GM19452 (cell line): ENCODE measurements at regions not wholly inside any gene's neighbourhood (a gene's known extent, or its start where the extent isn't known, plus 50 kb on each side); places are given as distances from the start of the nearest gene placed in this dataset.
"Not testable (repeated sequence)": the region's sequence is repeated elsewhere in the genome, so short reads cannot be mapped to it uniquely, and the experiment has no call there.

Experiments used
- ATAC-seq: cut with Tn5 transposase; IDR thresholded peaks from one replicate; pipeline ENCODE4 v1.9.1; 2021; ENCODE audit not compliant: unreplicated experiment

GRCh38 chr10:91080776-91081175 is 139.7 kb upstream of the PCGF5 start:
- no peak for ATAC-seq

GRCh38 chr10:91082447-91082846 is 138.0 kb upstream of the PCGF5 start:
- ATAC-seq = no peak

DNA sequence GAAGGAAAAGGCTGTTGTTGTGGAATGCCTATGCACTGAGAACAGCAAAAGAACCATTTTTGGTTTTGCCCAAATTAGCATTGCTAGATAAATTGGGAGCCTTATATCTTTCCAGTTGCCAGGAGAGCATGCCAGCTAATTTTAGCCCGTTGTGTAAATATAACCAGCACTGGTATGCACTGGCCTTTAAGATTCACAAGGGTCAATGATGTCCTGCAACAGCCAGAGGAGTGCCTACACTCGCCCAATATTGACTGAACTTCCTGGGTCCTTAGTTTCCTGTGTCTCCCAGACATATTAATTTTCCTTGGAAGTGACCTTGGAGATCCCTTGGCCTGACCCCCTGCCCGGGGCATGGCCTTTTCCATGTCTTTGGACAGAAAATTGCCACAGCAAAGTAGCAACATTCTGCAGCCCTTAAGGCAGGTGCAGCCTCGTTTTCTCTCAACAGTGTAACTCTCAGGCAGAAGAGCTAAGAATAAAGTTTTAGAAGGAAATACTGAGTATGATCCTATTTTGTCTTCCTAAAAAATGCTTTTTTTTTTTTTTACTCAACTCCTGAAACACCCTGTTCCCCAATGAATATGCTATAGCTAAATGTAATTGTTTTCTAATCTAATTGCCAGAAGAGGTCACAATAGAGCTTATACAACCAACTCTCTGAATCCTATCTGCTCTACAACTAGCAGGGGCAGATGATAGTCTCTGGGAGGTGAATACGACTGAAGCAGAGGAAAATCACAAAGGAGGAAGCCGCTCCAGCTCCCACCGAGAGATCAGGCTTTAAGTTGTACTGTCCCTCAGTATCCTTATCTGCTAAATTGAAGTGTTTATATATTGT is 131.9 kb upstream of the PCGF5 start:
- ATAC-seq = no peak

DNA sequence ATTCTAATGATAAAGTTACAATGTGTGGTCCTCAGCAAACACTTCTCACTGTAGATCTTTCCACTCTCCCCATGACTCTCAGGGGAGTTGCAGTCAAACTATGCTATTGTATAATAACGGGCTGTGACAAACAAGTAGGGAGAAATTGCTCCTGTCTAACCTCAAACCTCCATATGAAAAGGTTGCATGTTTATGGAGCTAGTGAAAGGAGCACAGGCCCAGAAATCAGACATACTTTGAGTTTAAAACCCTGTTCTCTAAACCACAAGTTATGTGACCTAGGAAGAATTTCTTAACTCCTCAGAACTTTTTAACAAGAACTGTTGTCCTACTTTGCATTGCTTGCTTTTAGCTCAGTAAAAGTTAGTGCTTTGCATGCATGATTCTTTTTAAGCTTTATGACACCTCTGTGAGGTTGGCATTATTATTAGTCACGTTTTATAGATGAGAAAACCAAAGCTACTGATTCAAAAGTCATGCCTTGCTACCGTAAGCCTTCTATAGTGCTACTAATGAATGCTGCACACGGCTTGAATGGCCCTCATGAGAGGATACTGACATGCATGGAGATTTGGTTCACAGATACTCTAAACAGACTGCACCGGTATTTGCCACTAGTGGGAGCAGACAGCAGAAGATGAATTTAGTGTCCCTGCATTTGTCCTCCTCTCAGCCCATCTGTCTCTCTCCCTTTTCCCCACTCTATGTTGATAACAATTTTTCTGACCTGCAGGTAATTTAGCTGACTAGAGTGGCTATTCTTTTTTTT is 129.5 kb upstream of the PCGF5 start:
- no peak for ATAC-seq

DNA sequence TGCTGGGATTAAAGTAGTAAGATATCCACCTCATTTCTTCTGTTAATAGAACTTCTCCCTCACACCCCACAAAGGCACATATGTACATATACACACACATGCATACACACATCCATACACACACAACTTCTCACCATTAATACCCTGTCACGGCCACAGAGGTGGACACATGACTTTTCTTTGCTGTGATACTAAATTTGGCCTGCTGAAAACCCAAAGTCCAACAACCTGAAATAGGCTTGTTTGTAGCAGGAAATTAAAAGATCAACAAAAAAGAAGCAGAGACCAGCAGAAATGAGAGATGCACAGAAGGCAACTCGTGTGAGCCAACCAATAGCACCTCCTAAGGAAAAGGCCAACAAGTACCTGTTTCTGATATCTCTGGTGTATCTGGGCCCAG is 128.7 kb upstream of the PCGF5 start:
- no peak for ATAC-seq

- ATAC-seq = no peak
Measured at GRCh38 chr10:91096274-91096673, 124.2 kb upstream of the PCGF5 start.

GRCh38 chr10:91097313-91097712 is 123.2 kb upstream of the PCGF5 start:
- no peak for ATAC-seq

DNA sequence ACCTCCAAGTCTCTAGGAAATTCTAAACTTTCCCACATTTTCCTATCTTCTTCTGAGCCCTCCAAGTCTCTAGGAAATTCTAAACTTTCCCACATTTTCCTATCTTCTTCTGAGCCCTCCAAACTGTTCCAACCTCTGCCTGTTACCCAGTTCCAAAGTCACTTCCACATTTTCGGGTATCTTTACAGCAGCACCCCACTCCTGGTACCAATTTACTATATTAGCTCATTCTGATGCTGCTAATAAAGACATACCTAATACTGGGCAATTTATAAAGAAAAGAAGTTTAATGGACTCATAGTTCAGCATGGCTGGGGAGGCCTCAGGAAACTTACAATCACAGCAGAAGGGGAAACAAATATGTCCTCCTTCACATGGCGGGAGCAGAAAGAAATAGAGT is 122.4 kb upstream of the PCGF5 start:
- ATAC-seq = not testable (repeated sequence)

GRCh38 chr10:91103384-91104192 is 116.9 kb upstream of the PCGF5 start:
- peak; percentile 58 for ATAC-seq

GRCh38 chr10:91104193-91105041 is 116.0 kb upstream of the PCGF5 start:
- peak; percentile 30 for ATAC-seq

DNA sequence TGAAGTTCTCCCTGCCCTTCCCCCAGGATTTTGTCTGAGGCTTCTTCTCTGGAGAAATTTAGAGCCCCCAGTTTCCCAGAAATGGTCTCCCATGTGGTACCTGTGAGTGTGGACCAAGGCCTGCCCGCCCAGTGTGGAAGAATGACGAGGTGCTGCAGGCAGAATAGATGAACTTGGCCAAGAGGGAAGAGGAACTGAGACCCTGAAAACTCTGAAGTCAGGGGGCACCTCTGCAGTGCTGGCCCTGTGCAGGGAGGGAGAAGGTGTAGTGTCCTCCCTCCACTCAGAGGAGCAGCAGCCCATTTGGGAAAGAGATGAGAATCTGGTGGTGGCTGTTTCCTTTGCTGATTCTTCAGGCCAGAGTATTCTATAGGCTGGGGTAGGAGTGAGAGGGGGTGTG is 115.2 kb upstream of the PCGF5 start:
- ATAC-seq = no peak

DNA sequence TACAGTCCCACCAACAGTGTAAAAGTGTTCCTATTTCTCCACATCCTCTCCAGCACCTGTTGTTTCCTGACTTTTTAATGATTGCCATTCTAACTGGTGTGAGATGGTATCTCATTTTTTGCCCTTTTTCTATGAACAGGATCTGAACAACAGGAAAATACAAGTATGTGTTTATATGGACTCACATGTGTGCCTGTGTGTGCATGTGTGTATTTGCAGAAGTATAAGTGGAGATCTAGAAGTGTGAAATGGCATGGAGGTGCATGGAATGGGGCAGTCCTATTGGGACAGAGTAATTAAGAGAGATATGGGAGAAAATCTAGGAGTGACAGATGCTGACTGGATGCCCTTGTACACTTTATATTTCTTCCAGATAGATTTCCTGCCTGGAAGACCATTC is 111.6 kb upstream of the PCGF5 start:
- no peak for ATAC-seq

GRCh38 chr10:91111060-91111459 is 109.4 kb upstream of the PCGF5 start:
- no peak for ATAC-seq

GRCh38 chr10:91115618-91116390 is 104.7 kb upstream of the PCGF5 start:
- no peak for ATAC-seq

DNA sequence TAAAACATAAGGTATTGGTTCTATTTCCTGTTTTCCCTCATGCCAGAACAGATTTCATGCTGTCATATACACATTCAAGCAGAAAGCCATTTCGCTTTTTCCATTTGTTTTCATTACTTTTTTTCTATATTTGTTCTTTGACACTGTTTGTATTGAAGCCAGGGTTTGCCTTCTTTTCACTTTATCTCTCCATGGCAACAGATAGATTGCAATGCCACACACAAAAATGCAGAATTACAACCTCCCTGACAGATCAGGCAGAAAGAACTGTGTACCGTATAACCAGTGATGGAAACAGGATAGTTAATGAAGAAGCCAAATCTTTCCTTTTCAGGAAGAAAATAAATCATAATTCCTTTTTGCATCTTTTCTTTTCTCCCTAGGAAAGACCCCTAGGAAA is 103.0 kb upstream of the PCGF5 start:
- no peak for ATAC-seq

DNA sequence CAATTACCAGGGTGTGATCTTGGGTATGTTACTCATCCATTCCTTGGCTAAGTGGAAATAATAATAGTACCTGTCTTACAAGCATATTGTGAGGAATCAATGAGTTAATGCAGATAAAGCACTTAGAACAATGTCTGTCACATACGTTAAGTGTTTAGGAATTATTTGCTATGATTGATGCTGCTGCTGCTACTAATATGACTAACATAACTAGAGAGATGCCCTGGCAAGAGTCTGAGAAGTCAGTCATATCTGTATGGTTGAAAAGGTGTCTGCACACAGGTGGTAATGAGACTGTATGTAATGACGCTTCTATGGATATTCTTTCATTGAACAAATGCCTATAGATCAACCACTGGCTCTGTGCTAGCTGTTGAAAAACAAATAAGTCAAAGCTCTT is 100.1 kb upstream of the PCGF5 start:
- ATAC-seq = no peak

- ATAC-seq = no peak
Measured at GRCh38 chr10:91123261-91123660, 97.2 kb upstream of the PCGF5 start.

DNA sequence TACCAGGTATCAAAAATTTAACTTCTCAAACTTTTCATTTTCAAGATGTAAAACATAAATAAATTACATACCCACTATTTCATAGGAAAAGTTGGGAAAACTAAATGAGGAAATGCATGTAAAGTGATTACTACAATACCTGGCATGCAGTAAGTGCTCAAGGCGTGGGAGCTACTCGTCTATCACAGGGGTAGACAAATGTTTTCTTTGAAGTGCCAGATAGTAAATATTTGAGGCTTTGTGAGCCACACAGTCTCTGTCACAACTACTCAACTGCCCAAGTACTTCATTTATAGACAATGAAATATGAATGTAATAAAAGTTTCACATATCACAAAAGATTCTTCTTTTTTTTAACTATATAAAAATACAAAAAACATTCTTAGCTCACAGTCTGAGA is 96.4 kb upstream of the PCGF5 start:
- no peak for ATAC-seq

GRCh38 chr10:91126471-91126870 is 94.0 kb upstream of the PCGF5 start:
- ATAC-seq = no peak
